ENCODE measurements at regions not wholly inside any gene's neighbourhood (a gene's known extent, or its start where the extent isn't known, plus 50 kb on each side); places are given as distances from the start of the nearest gene placed in this dataset.

GRCh38 chr16:55107851-55108250 is 177.2 kb downstream of the IRX5 start:
- no peak overlapping the region for H3K4me3 ChIP-seq (ENCODE audit: low read depth in 2 of 2, low read length in 1 of 2)
- H3K9ac ChIP-seq, result no peak overlapping the region
- no peak overlapping the region for H2AFZ ChIP-seq (ENCODE audit: low read depth)
- H3K9me3 ChIP-seq, result no peaks in the 10 kb centered on the region
- H4K20me1 ChIP-seq (ENCODE audit: insufficient read depth), result no peaks in the 10 kb centered on the region
- H3K36me3 ChIP-seq (replicated peaks in 1 of 2; ENCODE audit: control insufficient read depth in 1 of 2, insufficient read depth in 2 of 2, low read length in 1 of 2), result no peaks in the 10 kb centered on the region
- DNase-seq, result no peak
- no peaks in the 10 kb centered on the region for H3K9me2 ChIP-seq
- H3K4me1 ChIP-seq (ENCODE audit: control insufficient read depth in 1 of 2, insufficient read depth in 2 of 2, low read depth in 1 of 2, low read length in 1 of 2), result peaks cover 0 to 4% of the 10 kb centered on the region in 2 experiments; a peak in 1 of 4 replicates
- POLR2A ChIA-PET, result no interaction called here
- CTCF ChIA-PET, result interaction anchor here (1.3 to 3.9 kb wide), 4 partner anchors 10 to 216 kb away, joined by 3 to 18 read pairs (median 10); partner anchors contain the start of gene IRX6
- H3F3A ChIP-seq (replicated peaks; ENCODE audit: insufficient read depth), result no peaks in the 10 kb centered on the region
- H3K27me3 ChIP-seq (ENCODE audit: insufficient read depth), result no peaks in the 10 kb centered on the region
- no peak overlapping the region for H3K4me2 ChIP-seq
- H3K79me2 ChIP-seq (ENCODE audit: insufficient read depth), result no peaks in the 10 kb centered on the region
- WGBS (ENCODE audit: low lambda C conversion rate), result 24% methylated on average over 3 of the region's 3 CpGs
- no peak overlapping the region for H3K27ac ChIP-seq (ENCODE audit: low read depth in 2 of 2, low read length in 1 of 2)
- no peak for TF ChIP-seq CHD2 (IDR thresholded peaks at IDR 0.05; ENCODE audit: low read length, partially characterized antibody)
- no peak for TF ChIP-seq RXRA (IDR thresholded peaks at IDR 0.05; ENCODE audit: borderline replicate concordance, low read depth)

GRCh38 chr16:55113210-55113609 is 182.5 kb downstream of the IRX5 start:
- Histone ChIP-seq H3K4me1 (ENCODE audit: control insufficient read depth in 1 of 2, insufficient read depth in 2 of 2, low read depth in 1 of 2, low read length in 1 of 2) (peaks cover 0 to 6% of the 10 kb centered on the region in 2 experiments; a peak in 1 of 4 replicates), H2AFZ (ENCODE audit: low read depth) (no peak overlapping the region), H3K36me3 (replicated peaks in 1 of 2; ENCODE audit: control insufficient read depth in 1 of 2, insufficient read depth in 2 of 2, low read length in 1 of 2) (no peaks in the 10 kb centered on the region), H3K27ac (ENCODE audit: low read depth in 2 of 2, low read length in 1 of 2) (no peak overlapping the region), H3K9me3 (no peaks in the 10 kb centered on the region), H3F3A (replicated peaks; ENCODE audit: insufficient read depth) (no peaks in the 10 kb centered on the region), H3K79me2 (ENCODE audit: insufficient read depth) (no peaks in the 10 kb centered on the region), H3K4me3 (ENCODE audit: low read depth in 2 of 2, low read length in 1 of 2) (no peak overlapping the region), H3K9ac (no peak overlapping the region), H3K9me2 (no peaks in the 10 kb centered on the region), H3K4me2 (no peak overlapping the region), H4K20me1 (ENCODE audit: insufficient read depth) (no peaks in the 10 kb centered on the region), H3K27me3 (ENCODE audit: insufficient read depth) (no peaks in the 10 kb centered on the region)
- WGBS (ENCODE audit: low lambda C conversion rate), result 35% methylated on average over 2 of the region's 2 CpGs
- ChIA-PET CTCF (interaction anchor here (1.3 kb wide), 1 partner anchor 258 kb away, joined by 5 read pairs; no protein-coding TSS in a partner anchor), POLR2A (no interaction called here)
- DNase-seq, result no peak
- no peak for TF ChIP-seq MXI1 (IDR thresholded peaks at IDR 0.05; ENCODE audit: low read depth, low read length)
- no peak for TF ChIP-seq EP300 (IDR thresholded peaks at IDR 0.05; ENCODE audit: borderline replicate concordance in 1 of 2, low read depth in 1 of 2, low read length in 1 of 2)
- no peak for TF ChIP-seq TCF12 (IDR thresholded peaks at IDR 0.05)
- TF ChIP-seq PBX3 (IDR thresholded peaks at IDR 0.05), result no peak

- no peak for DNase-seq
- Histone ChIP-seq H3K4me3 (ENCODE audit: low read depth in 2 of 2, low read length in 1 of 2) (no peak overlapping the region), H2AFZ (ENCODE audit: low read depth) (no peak overlapping the region), H3K27me3 (ENCODE audit: insufficient read depth) (no peaks in the 10 kb centered on the region), H3F3A (replicated peaks; ENCODE audit: insufficient read depth) (no peaks in the 10 kb centered on the region), H3K36me3 (replicated peaks in 1 of 2; ENCODE audit: control insufficient read depth in 1 of 2, insufficient read depth in 2 of 2, low read length in 1 of 2) (no peaks in the 10 kb centered on the region), H3K4me2 (no peak overlapping the region), H3K9me3 (no peaks in the 10 kb centered on the region), H4K20me1 (ENCODE audit: insufficient read depth) (no peaks in the 10 kb centered on the region), H3K4me1 (ENCODE audit: control insufficient read depth in 1 of 2, insufficient read depth in 2 of 2, low read depth in 1 of 2, low read length in 1 of 2) (peaks cover 0 to 7% of the 10 kb centered on the region in 2 experiments; a peak in 1 of 4 replicates), H3K9me2 (no peaks in the 10 kb centered on the region), H3K79me2 (ENCODE audit: insufficient read depth) (no peaks in the 10 kb centered on the region), H3K9ac (no peak overlapping the region), H3K27ac (ENCODE audit: low read depth in 2 of 2, low read length in 1 of 2) (no peak overlapping the region)
- WGBS (ENCODE audit: low lambda C conversion rate), result 56% methylated on average over 2 of the region's 2 CpGs
- ChIA-PET POLR2A (no interaction called here), CTCF (interaction anchor here (1.7 kb wide), 1 partner anchor 208 kb away, joined by 6 read pairs; the partner anchor contains the start of gene IRX6)
- TF ChIP-seq MAX (IDR thresholded peaks at IDR 0.05; ENCODE audit: low read depth), result no peak
- no peak for TF ChIP-seq USF2 (IDR thresholded peaks at IDR 0.05; ENCODE audit: borderline replicate concordance, low read depth, low read length)
- no peak for TF ChIP-seq TAF1 (IDR thresholded peaks at IDR 0.05; ENCODE audit: borderline replicate concordance, low read depth, low read length)
- TF ChIP-seq REST (IDR thresholded peaks at IDR 0.05; ENCODE audit: low read depth, low read length), result no peak
- no peak for TF ChIP-seq MEF2A (IDR thresholded peaks at IDR 0.05; ENCODE audit: borderline replicate concordance, low read depth)
- no peak for TF ChIP-seq EP300 (IDR thresholded peaks at IDR 0.05; ENCODE audit: borderline replicate concordance in 1 of 2, low read depth in 1 of 2, low read length in 1 of 2)
- TF ChIP-seq USF1 (IDR thresholded peaks at IDR 0.05; ENCODE audit: borderline replicate concordance, low read depth), result no peak
- TF ChIP-seq GABPA (IDR thresholded peaks at IDR 0.05; ENCODE audit: low read depth), result no peak
- no peak for TF ChIP-seq JUND (IDR thresholded peaks at IDR 0.05)
- no peak for TF ChIP-seq CHD2 (IDR thresholded peaks at IDR 0.05; ENCODE audit: low read length, partially characterized antibody)
Measured at GRCh38 chr16:55115506-55115905, 184.8 kb downstream of the IRX5 start.

Measured in SK-N-SH (cell line).